Neutrophil (primary cell): ENCODE measurements at regions not wholly inside any gene's neighbourhood (a gene's known extent, or its start where the extent isn't known, plus 50 kb on each side); places are given as distances from the start of the nearest gene placed in this dataset.
"Not testable (repeated sequence)": the region's sequence is repeated elsewhere in the genome, so short reads cannot be mapped to it uniquely, and the experiment has no call there.

Experiments
- H3K27ac ChIP-seq: fragments of 200-600 bp; sonication (generic); 2 replicates; pipeline ENCODE4 v1.5.1; 2016; ENCODE audit warnings: mild to moderate bottlenecking, moderate library complexity
- H3K27me3 ChIP-seq: fragments of 200-600 bp; sonication (generic); 2 replicates; pipeline ENCODE4 v1.6.0; 2016; ENCODE audit warnings: mild to moderate bottlenecking
- H3K36me3 ChIP-seq: fragments of 200-600 bp; sonication (generic); 2 replicates; pipeline ENCODE4 v1.5.1; 2017
- H3K4me1 ChIP-seq, 2 experiments: fragments of 200-600 bp in 1 of 2; sonication (generic) in 1 of 2; 1 replicate in 1 of 2; 2 replicates in 1 of 2; pipeline versions ENCODE4 v1.5.1 to v1.6.1; 2013 to 2016; ENCODE audit warnings: low read depth in 1 of 2, low read length in 1 of 2, mild to moderate bottlenecking in 1 of 2, moderate library complexity in 1 of 2; ENCODE audit not compliant: control insufficient read depth in 1 of 2, insufficient read depth in 1 of 2
- H3K4me3 ChIP-seq, 2 experiments: fragments of 200-600 bp in 1 of 2; sonication (generic) in 1 of 2; 1 replicate in 1 of 2; 2 replicates in 1 of 2; pipeline ENCODE4 v1.5.1; 2013 to 2016; ENCODE audit warnings: low read depth in 1 of 2, low read length in 1 of 2, mild to moderate bottlenecking in 1 of 2, moderate library complexity in 1 of 2
- H3K9me3 ChIP-seq: fragments of 200-600 bp; sonication (generic); 2 replicates; pipeline ENCODE4 v1.5.1; 2016
- TF ChIP-seq, protein P1 (sequence below): fragments of 200-600 bp; sonication (generic); IDR thresholded peaks from 2 replicates; pipeline ENCODE4 v1.5.1; 2016; ENCODE audit warnings: antibody characterized with exemption

DNA sequence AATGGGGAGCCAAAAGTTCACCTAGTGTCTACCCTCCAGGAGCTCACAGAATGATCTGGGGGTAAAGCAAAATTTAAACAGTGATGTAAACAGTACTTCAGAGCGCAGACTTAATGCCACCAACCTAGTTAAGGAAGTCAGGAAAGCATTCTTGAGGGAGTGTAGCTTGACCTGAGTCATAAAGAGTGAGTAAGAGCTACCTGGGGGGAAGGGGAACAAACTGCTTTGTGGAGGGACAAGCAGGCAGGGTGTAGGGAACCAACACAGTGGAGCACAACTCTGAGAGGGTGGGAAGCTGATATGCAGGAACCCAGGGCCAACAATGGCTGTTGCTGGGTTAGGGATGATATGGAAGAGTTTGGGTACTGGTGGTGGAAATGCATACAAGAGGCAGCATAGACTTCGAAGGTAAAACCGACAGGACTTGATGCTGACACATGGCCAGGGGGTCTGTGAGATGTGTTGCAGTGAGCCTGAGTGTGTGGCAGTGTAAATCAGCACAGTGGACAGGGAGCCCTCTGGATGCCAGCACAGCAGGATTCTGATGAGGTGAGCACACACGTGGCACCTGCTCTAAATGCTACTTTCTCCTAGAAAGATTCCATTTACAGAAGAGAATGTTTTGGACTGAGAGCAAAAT lies 58.3 kb upstream of the CYP2D6 start:
- Histone ChIP-seq H3K36me3 (no peaks in the 10 kb centered on the region), H3K27ac (no peak overlapping the region)
- TF ChIP-seq, protein P1, sequence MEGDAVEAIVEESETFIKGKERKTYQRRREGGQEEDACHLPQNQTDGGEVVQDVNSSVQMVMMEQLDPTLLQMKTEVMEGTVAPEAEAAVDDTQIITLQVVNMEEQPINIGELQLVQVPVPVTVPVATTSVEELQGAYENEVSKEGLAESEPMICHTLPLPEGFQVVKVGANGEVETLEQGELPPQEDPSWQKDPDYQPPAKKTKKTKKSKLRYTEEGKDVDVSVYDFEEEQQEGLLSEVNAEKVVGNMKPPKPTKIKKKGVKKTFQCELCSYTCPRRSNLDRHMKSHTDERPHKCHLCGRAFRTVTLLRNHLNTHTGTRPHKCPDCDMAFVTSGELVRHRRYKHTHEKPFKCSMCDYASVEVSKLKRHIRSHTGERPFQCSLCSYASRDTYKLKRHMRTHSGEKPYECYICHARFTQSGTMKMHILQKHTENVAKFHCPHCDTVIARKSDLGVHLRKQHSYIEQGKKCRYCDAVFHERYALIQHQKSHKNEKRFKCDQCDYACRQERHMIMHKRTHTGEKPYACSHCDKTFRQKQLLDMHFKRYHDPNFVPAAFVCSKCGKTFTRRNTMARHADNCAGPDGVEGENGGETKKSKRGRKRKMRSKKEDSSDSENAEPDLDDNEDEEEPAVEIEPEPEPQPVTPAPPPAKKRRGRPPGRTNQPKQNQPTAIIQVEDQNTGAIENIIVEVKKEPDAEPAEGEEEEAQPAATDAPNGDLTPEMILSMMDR: no peak

DNA sequence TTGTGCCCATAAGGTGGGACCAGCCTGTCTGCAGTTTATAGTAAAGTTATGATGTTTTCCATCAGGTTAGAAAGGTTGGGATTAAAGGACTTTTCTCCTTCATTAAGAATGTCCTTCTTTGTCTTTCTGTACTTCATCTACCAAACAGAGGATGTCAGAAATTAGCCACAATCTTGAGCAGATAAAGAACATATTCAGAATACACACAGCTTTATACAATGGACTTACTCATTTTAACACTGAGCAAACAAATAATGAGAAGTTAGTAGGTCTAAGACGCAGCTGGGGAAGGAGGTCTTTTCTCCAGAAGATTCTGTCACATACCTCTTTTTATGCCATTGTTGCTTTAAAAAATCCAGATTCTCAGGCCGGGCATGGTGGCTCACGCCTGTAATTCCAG lies 57.0 kb upstream of the CYP2D6 start:
- Histone ChIP-seq H3K4me1 (peaks cover 0 to 7% of the 10 kb centered on the region in 2 experiments), H3K36me3 (no peaks in the 10 kb centered on the region), H3K4me3 (no peak overlapping the region), H3K27me3 (no peaks in the 10 kb centered on the region), H3K9me3 (no peaks in the 10 kb centered on the region), H3K27ac (no peak overlapping the region)
- TF ChIP-seq, protein P1: no peak

More for the DNA sequence above, 58.3 kb upstream of the CYP2D6 start:
- Histone ChIP-seq H3K27me3 (no peaks in the 10 kb centered on the region), H3K9me3 (no peaks in the 10 kb centered on the region), H3K4me3 (no peak overlapping the region), H3K4me1 (peaks cover 0 to 7% of the 10 kb centered on the region in 2 experiments)

DNA sequence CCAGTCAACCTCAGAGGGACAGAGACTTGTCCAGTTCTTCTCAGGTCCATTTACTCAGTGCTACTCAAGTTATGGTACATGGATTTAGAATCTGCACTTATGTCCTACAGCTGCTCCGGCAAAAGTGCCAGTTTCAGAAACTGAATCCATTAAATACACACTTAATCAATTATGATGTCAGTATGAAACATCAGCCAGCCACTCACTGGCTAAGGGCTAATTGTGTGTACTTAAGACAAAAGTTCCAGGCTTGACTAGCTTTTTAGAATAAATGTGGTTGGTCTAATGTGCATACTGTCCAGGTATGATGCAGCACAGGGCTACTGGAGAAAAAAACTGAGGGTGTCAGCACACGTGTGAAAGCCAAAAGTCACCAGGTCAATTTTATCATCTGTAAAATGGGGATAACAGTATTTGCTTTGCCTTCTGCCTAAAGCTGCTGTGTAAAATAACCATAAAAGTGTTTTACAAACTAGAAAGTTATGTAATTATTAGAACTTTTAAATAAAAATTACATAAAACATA lies 55.4 kb upstream of the CYP2D6 start:
- Histone ChIP-seq H3K27me3 (no peaks in the 10 kb centered on the region), H3K4me1 (no peaks in the 10 kb centered on the region), H3K4me3 (no peak overlapping the region), H3K27ac (no peak overlapping the region), H3K36me3 (no peaks in the 10 kb centered on the region), H3K9me3 (no peaks in the 10 kb centered on the region)
- TF ChIP-seq, protein P1: no peak

- Histone ChIP-seq H3K27ac (no peak overlapping the region), H3K9me3 (no peaks in the 10 kb centered on the region), H3K4me3 (no peak overlapping the region), H3K36me3 (no peaks in the 10 kb centered on the region), H3K4me1 (no peaks in the 10 kb centered on the region), H3K27me3 (no peaks in the 10 kb centered on the region)
- TF ChIP-seq, protein P1: no peak
Observed at GRCh38 chr22:42184852-42185251, 54.2 kb upstream of the CYP2D6 start.

- not testable (repeated sequence) for H3K4me1 ChIP-seq
Observed at GRCh38 chr22:42183461-42184059, 53.0 kb upstream of the CYP2D6 start.

GRCh38 chr22:42180349-42180842 lies 49.8 kb upstream of the CYP2D6 start:
- TF ChIP-seq, protein P1: no peak
- Histone ChIP-seq H3K27ac (no peak overlapping the region), H3K4me3 (no peak overlapping the region), H3K9me3 (no peaks in the 10 kb centered on the region), H3K36me3 (peaks cover 32% of the 10 kb centered on the region), H3K27me3 (no peaks in the 10 kb centered on the region), H3K4me1 (no peaks in the 10 kb centered on the region)

More at GRCh38 chr22:42183461-42184059, 53.0 kb upstream of the CYP2D6 start:
- H3K36me3 ChIP-seq, H3K27ac ChIP-seq, H3K9me3 ChIP-seq, H3K4me3 ChIP-seq, H3K27me3 ChIP-seq: not testable (repeated sequence)
